SK-N-SH treated with all-trans-retinoic acid at 6 μM for 48 hours (cell line): ENCODE measurements at regions not wholly inside any gene's neighbourhood (a gene's known extent, or its start where the extent isn't known, plus 50 kb on each side); places are given as distances from the start of the nearest gene placed in this dataset.

Experiments
- GLIS3 ChIP-seq: fragments of 250-450 bp; sonication (Bioruptor Pico); IDR thresholded peaks from 2 replicates; pipeline ENCODE4 v1.5.0; 2020; ENCODE audit warnings: mild to moderate bottlenecking, moderate library complexity
- OSR1 ChIP-seq: fragments of 250-450 bp; sonication (Bioruptor Pico); IDR thresholded peaks from 2 replicates; pipeline ENCODE4 v1.8.0; 2022; ENCODE audit warnings: moderate library complexity, mild to moderate bottlenecking, inconsistent platforms
- PATZ1 ChIP-seq: fragments of 250-450 bp; sonication (Bioruptor Pico); IDR thresholded peaks from 2 replicates; pipeline ENCODE4 v1.8.0; 2020; ENCODE audit warnings: mild to moderate bottlenecking, moderate library complexity, borderline replicate concordance
- RARB ChIP-seq: fragments of 250-450 bp; sonication (Bioruptor Pico); IDR thresholded peaks from 2 replicates; pipeline ENCODE4 v1.8.0; 2021; ENCODE audit warnings: mild to moderate bottlenecking, moderate library complexity
- TCF4 ChIP-seq: fragments of 250-450 bp; sonication (Bioruptor Pico); IDR thresholded peaks from 2 replicates; pipeline ENCODE4 v1.8.0; 2021; ENCODE audit warnings: mild to moderate bottlenecking, moderate library complexity, borderline replicate concordance
- TSHZ2 ChIP-seq: fragments of 250-450 bp; sonication (Bioruptor Pico); IDR thresholded peaks from 2 replicates; pipeline ENCODE4 v1.5.0; 2020; ENCODE audit warnings: mild to moderate bottlenecking, moderate library complexity
- ZNF565 ChIP-seq: fragments of 450-650 bp; formaldehyde crosslinking; conservative IDR thresholded peaks from 2 replicates; pipeline ENCODE4 v1.5.0; 2020; ENCODE audit warnings: low read depth, mild to moderate bottlenecking, moderate library complexity
- ZNF8 ChIP-seq: fragments of 450-650 bp; formaldehyde crosslinking; IDR thresholded peaks from 2 replicates; pipeline ENCODE4 v1.5.0; 2020; ENCODE audit warnings: mild to moderate bottlenecking, moderate library complexity

- TF ChIP-seq TSHZ2 (CRISPR knock-in tag) (no peak), RARB (CRISPR knock-in tag) (no peak), ZNF8 (CRISPR knock-in tag) (no peak), TCF4 (no peak), ZNF565 (CRISPR knock-in tag) (no peak), OSR1 (CRISPR knock-in tag) (no peak), GLIS3 (no peak), PATZ1 (no peak)
Observed at GRCh38 chr6:67064323-67064722, 1357.3 kb upstream of the EYS start.
